HUES6 (cell line): ENCODE measurements at regions not wholly inside any gene's neighbourhood (a gene's known extent, or its start where the extent isn't known, plus 50 kb on each side); places are given as distances from the start of the nearest gene placed in this dataset.
A peak's percentile ranks its signal among the peaks of the same experiment; 100 is the strongest.

Source experiments
- H3K27ac ChIP-seq: 2 replicates; pipeline ENCODE4 v1.7.0; 2013; ENCODE audit warnings: low read depth, mild to moderate bottlenecking, low read length, inconsistent platforms
- H3K27me3 ChIP-seq: 2 replicates; pipeline ENCODE4 v1.6.1; 2013; ENCODE audit warnings: low read length; ENCODE audit not compliant: control insufficient read depth, insufficient read depth
- H3K36me3 ChIP-seq: 2 replicates; pipeline ENCODE4 v1.6.1; 2013; ENCODE audit warnings: low read length; ENCODE audit not compliant: control insufficient read depth, insufficient read depth
- H3K4me1 ChIP-seq: 2 replicates; pipeline ENCODE4 v1.6.1; 2013; ENCODE audit warnings: low read length; ENCODE audit not compliant: control insufficient read depth, insufficient read depth
- H3K4me3 ChIP-seq: 2 replicates; pipeline ENCODE4 v1.5.1; 2013; ENCODE audit warnings: low read depth, low read length
- H3K9ac ChIP-seq: one replicate; pipeline ENCODE4 v1.6.1; 2013; ENCODE audit warnings: mild to moderate bottlenecking, low read length
- H3K9me3 ChIP-seq: 2 replicates; pipeline ENCODE4 v1.6.1; 2013; ENCODE audit warnings: low read depth, low read length; ENCODE audit not compliant: control insufficient read depth, insufficient read depth

DNA sequence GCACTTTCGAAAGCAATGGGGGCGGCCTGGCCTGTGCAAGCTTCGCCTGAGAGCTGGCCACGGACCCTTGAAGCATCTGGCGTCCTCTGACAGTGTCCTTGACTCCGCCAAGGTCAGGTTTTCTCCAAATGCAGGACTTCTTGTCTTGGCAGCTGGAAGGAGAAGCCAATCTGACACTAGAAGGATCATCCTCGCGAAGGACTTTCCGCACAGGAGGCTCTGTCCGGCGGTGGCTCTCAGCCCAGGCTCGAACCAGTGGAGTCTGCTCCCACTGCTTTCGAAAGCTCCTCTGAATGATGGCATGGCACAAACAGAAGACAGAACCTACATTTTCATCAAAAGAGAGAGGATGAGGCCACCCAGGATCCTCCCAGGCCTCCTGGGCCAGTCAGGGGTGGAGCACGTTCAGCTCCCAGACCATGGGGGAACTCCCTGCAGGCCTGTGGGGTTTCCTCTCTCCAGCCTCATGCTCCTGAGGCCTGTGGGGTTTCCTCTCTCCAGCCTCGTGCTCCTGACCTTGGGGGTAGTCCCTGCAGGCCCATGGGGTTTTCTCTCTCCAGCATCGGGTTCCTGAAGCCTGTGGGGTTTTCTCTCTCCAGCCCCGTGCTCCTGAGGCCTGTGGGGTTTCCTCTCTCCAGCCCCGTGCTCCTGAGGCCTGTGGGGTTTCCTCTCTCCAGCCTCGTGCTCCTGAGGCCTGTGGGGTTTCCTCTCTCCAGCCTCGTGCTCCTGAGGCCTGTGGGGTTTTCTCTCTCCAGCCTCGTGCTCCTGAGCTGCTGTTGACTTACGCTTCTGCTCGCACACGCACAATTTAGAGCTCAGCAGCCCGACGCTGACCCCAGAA lies 396.5 kb upstream of the SALL3 start:
- H3K9me3 ChIP-seq, result peaks cover 8% of the 10 kb centered on the region; the same call in 1 of the 2 replicates
- H3K9ac ChIP-seq, result no peak overlapping the region
- H3K27me3 ChIP-seq, result no peaks in the 10 kb centered on the region
- no peak overlapping the region for H3K27ac ChIP-seq
- no peaks in the 10 kb centered on the region for H3K4me1 ChIP-seq
- H3K36me3 ChIP-seq, result no peaks in the 10 kb centered on the region
- no peak overlapping the region for H3K4me3 ChIP-seq

DNA sequence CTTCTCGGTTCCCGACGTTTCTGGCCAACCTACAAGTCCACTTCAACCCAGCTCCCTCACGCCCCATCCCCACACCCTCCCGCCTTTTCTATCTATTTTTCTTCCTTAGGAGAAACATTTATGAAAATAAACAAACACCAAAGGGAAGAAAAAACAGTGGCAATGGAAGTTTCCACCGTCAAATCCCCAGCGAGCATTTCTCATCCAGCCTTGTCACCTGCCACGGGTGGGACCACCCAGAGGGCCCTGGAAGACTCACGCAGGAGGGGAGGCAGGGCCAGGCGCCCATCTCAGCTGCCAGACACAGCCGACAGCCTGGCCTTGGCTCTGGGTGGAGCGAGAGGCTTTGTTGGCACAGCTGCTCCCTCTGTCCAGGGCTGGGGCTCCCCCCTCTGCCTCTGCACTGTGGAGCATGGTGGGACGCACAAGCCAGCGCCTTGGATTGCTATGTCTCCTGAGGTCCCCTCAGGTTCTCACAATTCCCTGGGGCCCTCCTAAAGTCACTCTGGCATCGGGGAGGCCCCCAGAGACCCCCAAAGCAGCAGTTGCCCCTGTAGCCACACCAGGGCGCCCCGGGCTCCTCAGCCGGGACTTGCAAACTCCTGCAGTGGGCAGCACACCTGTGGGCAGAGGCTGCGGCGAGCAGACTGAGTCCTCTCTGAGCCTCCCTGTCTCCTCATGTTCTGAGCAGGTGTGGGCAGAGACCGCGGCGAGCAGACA lies 395.7 kb upstream of the SALL3 start:
- no peak overlapping the region for H3K9ac ChIP-seq
- no peaks in the 10 kb centered on the region for H3K27me3 ChIP-seq
- H3K4me1 ChIP-seq, result peaks cover 8% of the 10 kb centered on the region
- no peak overlapping the region for H3K27ac ChIP-seq
- H3K9me3 ChIP-seq, result peaks cover 3% of the 10 kb centered on the region; the same call in 1 of the 2 replicates
- H3K36me3 ChIP-seq, result no peaks in the 10 kb centered on the region
- H3K4me3 ChIP-seq, result no peak overlapping the region

DNA sequence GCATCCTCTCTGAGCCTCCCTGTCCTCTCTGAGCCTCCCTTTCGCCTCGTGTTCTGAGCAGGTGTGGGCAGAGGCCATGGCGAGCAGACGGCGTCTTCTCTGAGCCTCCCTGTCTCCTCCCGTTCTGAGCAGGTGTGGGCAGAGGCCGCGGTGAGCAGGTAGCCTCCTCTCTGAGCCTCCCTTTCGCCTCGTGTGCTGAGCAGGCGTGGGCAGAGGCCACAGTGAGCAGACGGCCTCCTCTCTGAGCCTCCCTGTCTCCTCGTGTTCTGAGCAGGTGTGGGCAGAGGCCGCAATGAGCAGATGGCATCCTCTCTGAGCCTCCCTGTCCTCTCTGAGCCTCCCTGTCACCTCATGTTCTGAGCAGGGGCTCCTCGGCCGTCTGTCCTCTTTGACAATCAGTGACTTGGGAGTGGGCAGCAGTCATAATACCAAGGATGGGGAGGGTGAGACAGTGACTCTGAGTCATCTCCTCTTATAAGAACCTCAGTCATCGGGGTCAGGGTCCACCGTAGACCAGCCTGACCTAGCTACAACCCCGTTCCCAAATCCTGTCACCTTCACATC lies 395.1 kb upstream of the SALL3 start:
- no peak overlapping the region for H3K27ac ChIP-seq
- H3K27me3 ChIP-seq, result no peaks in the 10 kb centered on the region
- H3K9me3 ChIP-seq, result peaks cover 3% of the 10 kb centered on the region; the same call in 1 of the 2 replicates
- H3K4me3 ChIP-seq, result no peak overlapping the region
- peaks cover 14% of the 10 kb centered on the region for H3K4me1 ChIP-seq
- H3K9ac ChIP-seq, result no peak overlapping the region
- H3K36me3 ChIP-seq, result no peaks in the 10 kb centered on the region

DNA sequence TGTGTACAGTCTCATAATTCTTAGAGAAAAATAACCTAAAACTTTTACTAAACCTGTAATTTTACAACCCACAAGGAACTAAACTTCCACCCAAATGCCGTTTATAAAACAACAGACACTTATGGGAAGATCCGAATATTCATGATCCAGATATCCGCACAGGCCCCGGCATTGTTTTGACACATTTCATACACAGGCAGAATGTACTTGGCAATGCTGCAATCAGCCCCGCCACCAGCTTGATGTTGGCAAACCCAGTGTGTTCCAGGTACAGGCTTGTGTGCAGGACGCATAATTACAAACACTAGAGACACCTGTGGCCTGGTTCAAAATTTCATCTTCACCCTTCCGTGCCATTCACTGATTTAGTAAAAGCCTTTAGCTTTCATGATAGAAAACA lies 393.0 kb upstream of the SALL3 start:
- Histone ChIP-seq H3K9ac (no peak overlapping the region), H3K36me3 (no peaks in the 10 kb centered on the region), H3K4me3 (no peak overlapping the region), H3K4me1 (peaks cover 17% of the 10 kb centered on the region), H3K9me3 (peaks cover 3% of the 10 kb centered on the region; the same call in 1 of the 2 replicates), H3K27ac (no peak overlapping the region), H3K27me3 (no peaks in the 10 kb centered on the region)

DNA sequence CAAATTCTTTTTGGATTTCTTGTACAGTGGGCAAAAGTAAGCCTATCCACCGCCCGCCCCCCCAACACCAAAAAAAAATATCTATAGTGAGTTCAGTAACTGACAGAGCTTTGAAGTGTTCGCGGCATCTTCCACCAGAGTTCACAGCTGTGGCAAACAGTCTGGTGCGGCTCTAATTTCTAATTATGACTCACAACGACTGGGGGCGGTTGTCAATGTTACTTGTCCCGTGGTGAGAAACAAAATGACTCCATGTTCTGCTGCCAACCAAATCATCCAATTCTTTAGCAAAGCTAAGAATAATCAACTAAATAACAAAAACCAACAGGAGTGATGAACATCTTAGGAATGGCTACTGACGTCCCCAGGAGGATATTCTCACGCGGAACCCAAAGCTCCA lies 392.5 kb upstream of the SALL3 start:
- H3K9ac ChIP-seq, result no peak overlapping the region
- H3K9me3 ChIP-seq, result peaks cover 3% of the 10 kb centered on the region; the same call in 1 of the 2 replicates
- peaks cover 17% of the 10 kb centered on the region for H3K4me1 ChIP-seq
- no peaks in the 10 kb centered on the region for H3K27me3 ChIP-seq
- no peaks in the 10 kb centered on the region for H3K36me3 ChIP-seq
- no peak overlapping the region for H3K4me3 ChIP-seq
- H3K27ac ChIP-seq, result no peak overlapping the region

DNA sequence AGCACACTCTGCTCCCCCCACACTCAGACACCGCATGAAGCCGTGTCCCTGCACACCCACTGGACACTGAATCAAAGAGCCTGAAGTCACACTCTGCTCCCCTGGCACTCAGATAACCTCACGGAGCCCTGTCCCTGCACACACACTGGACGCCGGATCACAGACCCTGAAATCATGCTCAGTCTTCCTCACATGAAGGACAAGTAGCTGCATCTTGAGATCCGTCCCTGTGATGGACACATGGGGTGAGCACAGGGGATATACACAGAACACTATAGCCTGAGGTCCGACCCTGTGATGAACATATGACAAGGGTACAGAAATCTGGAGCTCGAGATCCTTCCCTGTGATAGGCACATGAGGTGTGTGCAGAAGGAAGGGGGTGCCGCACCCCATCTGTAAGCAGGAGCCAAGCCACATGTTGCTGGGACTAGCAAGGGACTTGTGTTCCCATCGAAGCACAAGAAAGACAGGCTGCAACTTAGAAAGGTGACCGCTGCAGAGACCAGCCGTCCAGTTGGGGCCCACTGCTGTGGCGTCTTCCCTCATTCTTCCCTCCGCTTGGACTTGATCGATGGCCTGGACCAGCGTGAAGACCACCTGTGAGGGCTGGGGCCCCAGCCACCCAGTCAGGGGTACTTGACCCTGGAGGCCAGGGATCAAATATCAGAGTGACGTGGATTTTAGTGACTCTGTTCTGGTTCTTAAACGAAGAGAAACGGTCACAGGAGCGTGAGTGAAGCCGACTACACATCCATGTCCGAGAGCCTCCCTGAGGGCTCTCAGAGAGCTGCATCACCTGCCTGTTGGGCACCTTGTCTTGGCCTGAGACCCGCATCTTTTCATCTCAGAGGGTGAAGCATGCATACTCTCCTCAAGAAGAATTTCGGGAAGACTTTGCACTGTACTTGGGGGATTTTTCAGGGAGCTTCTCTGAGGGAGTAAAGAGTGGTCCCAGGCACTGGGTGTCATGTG lies 391.7 kb upstream of the SALL3 start:
- H3K4me1 ChIP-seq, result peaks cover 17% of the 10 kb centered on the region
- no peak overlapping the region for H3K4me3 ChIP-seq
- peaks cover 3% of the 10 kb centered on the region; the same call in 1 of the 2 replicates for H3K9me3 ChIP-seq
- H3K36me3 ChIP-seq, result no peaks in the 10 kb centered on the region
- no peaks in the 10 kb centered on the region for H3K27me3 ChIP-seq
- no peak overlapping the region for H3K9ac ChIP-seq
- no peak overlapping the region for H3K27ac ChIP-seq

DNA sequence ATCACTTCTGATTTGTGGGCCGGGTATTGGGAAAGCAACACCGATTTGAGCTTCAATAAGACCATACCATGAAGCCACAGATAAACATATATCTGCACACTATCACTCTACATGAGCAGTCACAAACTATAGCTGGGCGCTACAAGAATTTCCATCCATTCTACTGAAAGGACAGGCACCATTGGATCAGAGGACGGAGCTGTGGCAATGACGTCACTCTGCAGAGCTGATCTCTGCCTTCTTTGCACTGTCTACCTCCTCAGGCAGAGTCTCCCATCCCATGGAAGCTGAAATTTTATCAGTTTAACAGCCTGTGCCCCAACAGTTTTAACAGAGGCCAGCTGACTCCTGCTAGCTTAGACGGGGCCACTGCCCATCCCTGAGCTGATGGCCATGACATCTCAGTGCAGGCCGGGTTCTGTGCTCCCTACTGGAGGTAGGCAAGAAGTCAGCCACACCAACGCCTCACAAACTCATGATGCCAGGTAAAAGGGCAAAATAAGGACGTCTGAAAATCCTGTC lies 389.6 kb upstream of the SALL3 start:
- Histone ChIP-seq H3K27me3 (no peaks in the 10 kb centered on the region), H3K36me3 (no peaks in the 10 kb centered on the region), H3K9ac (no peak overlapping the region), H3K27ac (no peak overlapping the region), H3K4me1 (peaks cover 17% of the 10 kb centered on the region), H3K9me3 (peaks cover 22% of the 10 kb centered on the region), H3K4me3 (no peak overlapping the region)

DNA sequence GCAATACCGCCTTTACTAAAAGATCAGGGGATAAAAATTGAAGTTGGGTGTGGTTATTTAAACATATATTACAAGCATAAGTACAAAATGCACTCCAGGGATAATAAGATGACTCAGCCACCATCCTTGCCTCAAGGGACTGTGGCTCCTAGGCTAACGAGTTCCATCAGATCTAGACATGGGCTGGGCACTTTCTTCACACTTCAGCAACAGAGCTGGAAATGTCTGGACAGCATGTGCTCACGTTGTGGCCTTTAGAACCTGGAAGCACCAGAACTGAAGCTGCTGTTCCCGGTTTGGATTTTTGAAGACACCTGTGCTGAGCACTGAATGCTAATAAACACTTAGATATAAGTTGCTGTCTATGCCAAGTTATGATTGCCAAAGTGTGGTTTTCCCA lies 384.2 kb upstream of the SALL3 start:
- Histone ChIP-seq H3K9ac (no peak overlapping the region), H3K27ac (no peak overlapping the region), H3K27me3 (no peaks in the 10 kb centered on the region), H3K4me1 (peaks cover 15% of the 10 kb centered on the region), H3K36me3 (no peaks in the 10 kb centered on the region), H3K4me3 (no peak overlapping the region), H3K9me3 (peaks cover 34% of the 10 kb centered on the region)

DNA sequence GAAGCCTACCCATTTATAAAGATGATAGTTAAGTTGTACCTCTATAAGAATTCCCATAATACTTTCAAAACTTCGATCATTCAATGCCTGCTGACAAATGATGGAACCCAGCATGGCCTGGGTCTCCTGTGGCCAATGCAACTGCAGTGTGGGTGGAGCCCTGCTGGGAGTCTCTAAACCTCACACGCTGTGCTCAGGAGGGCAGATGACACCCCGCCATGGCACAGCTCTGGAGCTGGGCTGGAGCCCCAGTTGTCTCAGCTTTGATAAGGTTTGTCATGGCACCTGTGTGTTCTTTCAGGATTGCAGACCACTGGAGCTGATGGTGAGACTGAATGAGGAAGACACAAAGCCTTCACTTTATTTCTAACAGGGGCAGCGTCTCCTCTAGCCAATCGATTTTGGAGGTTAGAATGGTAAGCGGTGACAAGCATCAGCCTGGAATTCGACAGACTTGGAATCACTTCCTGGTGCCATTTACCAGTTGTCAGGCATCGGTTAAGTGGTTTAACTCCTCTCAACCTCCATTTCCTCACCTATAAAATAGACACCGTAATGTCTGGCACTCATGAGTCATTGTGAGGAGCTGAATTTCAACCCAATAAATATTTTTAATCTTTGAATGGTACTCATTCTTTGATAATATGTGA lies 383.6 kb upstream of the SALL3 start:
- H3K27me3 ChIP-seq, result no peaks in the 10 kb centered on the region
- peaks cover 15% of the 10 kb centered on the region for H3K4me1 ChIP-seq
- peak overlapping the region; percentile 51; the same call in 1 of the 2 replicates for H3K27ac ChIP-seq
- H3K36me3 ChIP-seq, result no peaks in the 10 kb centered on the region
- no peak overlapping the region for H3K4me3 ChIP-seq
- no peak overlapping the region for H3K9ac ChIP-seq
- peaks cover 34% of the 10 kb centered on the region for H3K9me3 ChIP-seq
